ENCODE measurements at regions not wholly inside any gene's neighbourhood (a gene's known extent, or its start where the extent isn't known, plus 50 kb on each side); places are given as distances from the start of the nearest gene placed in this dataset.
A peak's percentile ranks its signal among the peaks of the same experiment; 100 is the strongest.

GRCh38 chr4:149247164-149247563 lies 568.5 kb downstream of the IQCM start:
- no peak overlapping the region for H2AFZ ChIP-seq (ENCODE audit: low read length)
- H3K27me3 ChIP-seq (ENCODE audit: control insufficient read depth, insufficient read depth, low read length): no peaks in the 10 kb centered on the region
- no peak overlapping the region for H3K9ac ChIP-seq (ENCODE audit: insufficient read depth, low read length)
- no peak for TF ChIP-seq CTCF (conservative IDR thresholded peaks at IDR 0.05 in 1 of 2, IDR thresholded peaks at IDR 0.05 in 1 of 2; ENCODE audit: low read depth in 1 of 2, low read length in 2 of 2)
- TF ChIP-seq EZH2 (IDR thresholded peaks at IDR 0.05; ENCODE audit: low read length, missing control alignments): no peak
- H3K79me2 ChIP-seq (ENCODE audit: control insufficient read depth, insufficient read depth, low read length): no peaks in the 10 kb centered on the region
- H3K36me3 ChIP-seq (ENCODE audit: control insufficient read depth, insufficient read depth, low read length): no peaks in the 10 kb centered on the region
- H3K4me2 ChIP-seq (ENCODE audit: extremely low read depth, insufficient read depth, low read length): no peak overlapping the region
- H3K4me3 ChIP-seq (replicated peaks in 1 of 4; ENCODE audit: control extremely low read depth in 1 of 4, insufficient read depth in 1 of 4, low read depth in 3 of 4, low read length in 4 of 4): no peak overlapping the region
- H3K4me1 ChIP-seq (ENCODE audit: control insufficient read depth, extremely low read depth, insufficient read depth, low read length): no peaks in the 10 kb centered on the region
- H3K9me3 ChIP-seq (ENCODE audit: control insufficient read depth, insufficient read depth, low read depth, low read length): no peaks in the 10 kb centered on the region
- H3K27ac ChIP-seq (ENCODE audit: insufficient read depth, low read length): no peak overlapping the region
- H4K20me1 ChIP-seq (ENCODE audit: control insufficient read depth, extremely low read depth, insufficient read depth, low read length): no peaks in the 10 kb centered on the region
- peak in 1 of 2 donors; percentile 37 for DNase-seq (ENCODE audit: low read depth in 2 of 2)

- no peak overlapping the region for H3K4me3 ChIP-seq (replicated peaks in 1 of 4; ENCODE audit: control extremely low read depth in 1 of 4, insufficient read depth in 1 of 4, low read depth in 3 of 4, low read length in 4 of 4)
- DNase-seq (ENCODE audit: low read depth in 2 of 2): no peak
- no peaks in the 10 kb centered on the region for H3K27me3 ChIP-seq (ENCODE audit: control insufficient read depth, insufficient read depth, low read length)
- no peak overlapping the region for H3K9ac ChIP-seq (ENCODE audit: insufficient read depth, low read length)
- H4K20me1 ChIP-seq (ENCODE audit: control insufficient read depth, extremely low read depth, insufficient read depth, low read length): no peaks in the 10 kb centered on the region
- no peaks in the 10 kb centered on the region for H3K9me3 ChIP-seq (ENCODE audit: control insufficient read depth, insufficient read depth, low read depth, low read length)
- TF ChIP-seq CTCF (conservative IDR thresholded peaks at IDR 0.05 in 1 of 2, IDR thresholded peaks at IDR 0.05 in 1 of 2; ENCODE audit: low read depth in 1 of 2, low read length in 2 of 2) (no peak), EZH2 (IDR thresholded peaks at IDR 0.05; ENCODE audit: low read length, missing control alignments) (no peak)
- H3K36me3 ChIP-seq (ENCODE audit: control insufficient read depth, insufficient read depth, low read length): no peaks in the 10 kb centered on the region
- no peak overlapping the region for H3K27ac ChIP-seq (ENCODE audit: insufficient read depth, low read length)
- no peaks in the 10 kb centered on the region for H3K4me1 ChIP-seq (ENCODE audit: control insufficient read depth, extremely low read depth, insufficient read depth, low read length)
- H2AFZ ChIP-seq (ENCODE audit: low read length): no peak overlapping the region
- H3K4me2 ChIP-seq (ENCODE audit: extremely low read depth, insufficient read depth, low read length): no peak overlapping the region
- no peaks in the 10 kb centered on the region for H3K79me2 ChIP-seq (ENCODE audit: control insufficient read depth, insufficient read depth, low read length)
Measured at GRCh38 chr4:149245333-149245732, 570.3 kb downstream of the IQCM start.

GRCh38 chr4:149238097-149238496 lies 577.5 kb downstream of the IQCM start:
- H3K4me2 ChIP-seq (ENCODE audit: extremely low read depth, insufficient read depth, low read length): no peak overlapping the region
- H3K27me3 ChIP-seq (ENCODE audit: control insufficient read depth, insufficient read depth, low read length): no peaks in the 10 kb centered on the region
- H4K20me1 ChIP-seq (ENCODE audit: control insufficient read depth, extremely low read depth, insufficient read depth, low read length): no peaks in the 10 kb centered on the region
- no peak overlapping the region for H3K27ac ChIP-seq (ENCODE audit: insufficient read depth, low read length)
- no peak for DNase-seq (ENCODE audit: low read depth in 2 of 2)
- no peak overlapping the region for H3K9ac ChIP-seq (ENCODE audit: insufficient read depth, low read length)
- H3K9me3 ChIP-seq (ENCODE audit: control insufficient read depth, insufficient read depth, low read depth, low read length): no peaks in the 10 kb centered on the region
- no peaks in the 10 kb centered on the region for H3K4me1 ChIP-seq (ENCODE audit: control insufficient read depth, extremely low read depth, insufficient read depth, low read length)
- H3K79me2 ChIP-seq (ENCODE audit: control insufficient read depth, insufficient read depth, low read length): no peaks in the 10 kb centered on the region
- H3K36me3 ChIP-seq (ENCODE audit: control insufficient read depth, insufficient read depth, low read length): no peaks in the 10 kb centered on the region
- TF ChIP-seq CTCF (conservative IDR thresholded peaks at IDR 0.05 in 1 of 2, IDR thresholded peaks at IDR 0.05 in 1 of 2; ENCODE audit: low read depth in 1 of 2, low read length in 2 of 2) (no peak), EZH2 (IDR thresholded peaks at IDR 0.05; ENCODE audit: low read length, missing control alignments) (no peak)
- no peak overlapping the region for H3K4me3 ChIP-seq (replicated peaks in 1 of 4; ENCODE audit: control extremely low read depth in 1 of 4, insufficient read depth in 1 of 4, low read depth in 3 of 4, low read length in 4 of 4)
- H2AFZ ChIP-seq (ENCODE audit: low read length): no peak overlapping the region
